Daoy (cell line): ENCODE measurements at regions not wholly inside any gene's neighbourhood (a gene's known extent, or its start where the extent isn't known, plus 50 kb on each side); places are given as distances from the start of the nearest gene placed in this dataset.
"Not testable (repeated sequence)": the region's sequence is repeated elsewhere in the genome, so short reads cannot be mapped to it uniquely, and the experiment has no call there.

ENCODE experiments used
- DNase-seq: peaks from one replicate; pipeline ENCODE4 v3.0.0-alpha.2; 2015; ENCODE audit warnings: low read depth

DNA sequence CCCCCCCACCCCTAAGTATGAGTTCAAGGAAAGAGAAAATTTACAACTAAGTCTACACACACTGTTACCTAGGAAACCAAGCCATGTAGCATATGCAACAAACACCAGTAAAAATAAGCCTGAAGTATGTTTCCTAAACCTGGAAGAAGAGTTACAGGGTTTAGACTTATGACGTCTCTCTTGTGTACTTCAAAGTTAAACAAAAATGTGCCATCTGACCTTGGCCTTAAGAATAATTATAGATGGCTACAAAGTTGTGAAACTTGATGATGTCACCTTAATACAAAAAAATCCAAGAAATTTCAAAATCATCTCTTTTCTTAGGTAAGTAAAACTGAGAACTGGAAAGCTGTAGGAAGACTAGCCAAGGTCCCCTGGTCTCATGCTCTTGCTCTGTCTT, 297.6 kb upstream of the NRXN1 start:
- DNase-seq: no peak

DNA sequence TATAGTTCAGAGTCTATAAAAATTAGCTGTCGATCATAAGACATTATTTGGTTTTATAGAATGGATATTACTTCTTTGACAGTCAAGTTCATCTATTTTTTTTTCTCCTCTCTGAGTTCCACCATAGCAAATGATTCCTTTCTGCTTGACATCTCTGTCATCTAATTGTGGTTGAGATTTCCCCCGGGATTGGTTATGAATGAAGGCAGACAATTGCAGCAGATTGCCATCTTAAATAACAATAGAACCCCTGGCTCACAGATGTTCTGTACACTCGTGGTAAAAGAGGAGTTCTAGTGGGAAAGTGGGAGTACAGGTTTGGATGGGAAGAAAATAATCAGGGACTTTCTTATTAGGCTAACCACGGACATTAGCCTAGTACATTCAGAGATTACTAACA, 292.1 kb upstream of the NRXN1 start:
- no peak for DNase-seq

DNA sequence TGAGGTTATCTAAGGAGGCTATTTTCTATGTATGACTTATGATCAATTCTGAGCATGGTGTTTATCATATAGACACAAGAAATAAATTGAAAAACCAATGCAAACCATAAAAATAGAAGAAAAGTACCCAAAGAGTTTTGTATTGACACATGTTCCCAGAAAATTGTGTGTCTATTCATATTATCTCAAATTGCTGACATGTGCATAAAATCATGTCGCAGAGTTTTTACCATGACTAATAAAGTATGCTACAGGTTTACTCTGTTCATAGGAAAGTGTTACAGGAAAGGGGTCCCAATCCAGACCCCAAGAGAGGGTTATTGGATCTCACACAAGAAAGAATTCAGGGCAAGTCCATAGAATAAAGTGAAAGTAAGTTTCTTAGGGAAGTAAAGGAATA, 290.7 kb upstream of the NRXN1 start:
- DNase-seq: no peak

DNA sequence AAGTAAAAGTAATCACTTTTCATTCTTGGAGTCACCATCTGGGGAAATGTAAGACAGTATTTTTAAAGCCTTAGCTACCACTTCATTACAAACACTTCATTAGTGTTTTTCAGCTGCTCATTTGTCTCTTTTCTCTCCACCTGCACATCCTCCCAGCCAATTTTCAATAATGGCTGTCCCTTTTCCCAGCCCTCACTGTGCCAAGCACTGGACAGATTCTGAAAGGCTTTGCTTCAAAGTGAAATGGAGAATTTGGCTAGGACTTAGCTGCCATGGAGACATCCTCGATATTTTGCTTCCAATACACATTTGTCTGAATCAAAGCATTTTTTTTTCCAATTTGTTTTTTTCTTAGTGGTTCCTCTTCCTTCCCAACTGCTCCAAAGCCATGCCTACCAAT, 272.4 kb upstream of the NRXN1 start:
- DNase-seq: no peak

DNA sequence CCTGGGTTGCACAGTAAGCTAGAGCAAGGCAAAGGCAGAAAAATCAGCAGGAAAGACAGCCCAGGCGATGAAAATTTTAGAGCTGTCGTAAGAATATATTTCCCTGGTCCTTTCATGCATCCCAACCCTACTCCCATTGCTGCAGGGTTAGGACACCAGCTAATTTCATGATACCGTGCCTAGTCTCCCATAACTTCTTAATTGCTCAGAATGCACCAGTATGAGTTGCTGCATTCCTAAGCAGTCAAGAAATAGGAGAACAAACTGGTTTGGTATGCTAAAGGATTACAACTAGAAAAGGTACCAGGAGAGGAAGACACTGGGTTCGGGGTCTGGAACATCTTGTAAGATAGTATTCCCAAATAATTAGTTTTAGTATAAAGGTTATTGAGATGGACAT, 269.4 kb upstream of the NRXN1 start:
- DNase-seq: no peak

DNA sequence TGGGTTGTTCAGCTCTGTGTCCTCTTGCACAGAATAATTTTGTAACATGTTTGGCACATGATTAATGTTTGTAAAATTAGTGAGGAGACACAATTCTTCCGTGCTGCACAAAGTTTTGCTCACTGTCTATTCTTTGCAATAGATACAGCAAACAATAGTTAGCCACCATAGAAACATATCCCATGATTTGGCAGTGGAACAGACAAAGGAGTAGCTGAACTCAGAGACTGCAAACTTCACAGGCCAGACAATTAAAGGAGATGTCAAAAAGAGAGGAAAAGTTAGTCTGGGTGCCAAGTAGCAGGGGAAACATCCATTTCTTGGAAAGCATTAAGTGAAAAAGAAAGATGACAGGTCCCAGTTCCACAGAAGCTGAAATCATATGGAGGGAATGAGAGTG, 267.4 kb upstream of the NRXN1 start:
- no peak for DNase-seq

DNA sequence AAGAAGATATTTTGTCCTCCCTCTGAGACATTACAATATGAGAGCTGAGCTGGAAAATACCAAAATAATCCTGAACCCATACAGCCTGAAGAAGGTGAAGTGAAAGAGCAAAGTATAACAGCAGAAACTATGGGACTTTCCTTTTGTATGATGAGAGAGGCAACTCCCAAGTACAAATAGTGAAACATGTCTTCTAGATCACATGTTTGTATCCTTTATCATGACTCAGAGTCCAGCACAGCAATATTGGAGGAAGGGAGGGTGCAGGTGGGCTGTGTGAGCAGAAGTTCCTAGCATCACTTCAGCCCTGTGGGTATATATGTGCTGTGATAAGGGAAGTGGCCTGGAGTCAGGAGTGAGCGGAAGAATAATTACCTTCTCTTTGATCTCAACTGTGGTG, 265.6 kb upstream of the NRXN1 start:
- DNase-seq: no peak

DNA sequence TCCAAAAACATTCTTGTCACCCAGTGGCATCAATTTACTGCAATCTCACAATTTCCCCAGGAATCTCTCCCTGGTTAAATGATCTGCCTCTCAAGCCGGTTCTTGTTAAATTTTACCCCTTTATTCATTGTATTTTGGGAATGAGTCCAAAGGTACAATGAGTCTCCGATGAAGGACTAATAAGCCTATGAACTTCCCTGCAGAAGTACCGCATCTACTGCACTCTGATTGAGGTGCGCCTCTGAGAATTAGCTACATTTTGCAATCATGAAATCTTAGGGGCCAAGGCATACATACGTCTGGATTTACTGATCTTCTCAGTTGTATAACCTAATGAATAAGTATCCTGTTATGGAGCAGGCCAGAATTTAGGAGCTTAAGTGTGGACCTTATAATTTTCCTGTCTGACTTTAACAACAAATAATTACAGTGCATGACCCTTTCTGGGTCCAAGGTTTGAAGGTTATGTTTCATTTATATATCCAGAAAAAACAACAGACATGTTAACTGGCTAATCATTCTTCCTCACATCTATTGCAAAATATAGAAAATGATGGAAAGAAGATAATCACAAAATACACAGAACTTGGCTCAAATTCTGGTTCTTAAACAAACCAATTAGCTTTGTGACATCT, 261.8 kb upstream of the NRXN1 start:
- no peak for DNase-seq

DNA sequence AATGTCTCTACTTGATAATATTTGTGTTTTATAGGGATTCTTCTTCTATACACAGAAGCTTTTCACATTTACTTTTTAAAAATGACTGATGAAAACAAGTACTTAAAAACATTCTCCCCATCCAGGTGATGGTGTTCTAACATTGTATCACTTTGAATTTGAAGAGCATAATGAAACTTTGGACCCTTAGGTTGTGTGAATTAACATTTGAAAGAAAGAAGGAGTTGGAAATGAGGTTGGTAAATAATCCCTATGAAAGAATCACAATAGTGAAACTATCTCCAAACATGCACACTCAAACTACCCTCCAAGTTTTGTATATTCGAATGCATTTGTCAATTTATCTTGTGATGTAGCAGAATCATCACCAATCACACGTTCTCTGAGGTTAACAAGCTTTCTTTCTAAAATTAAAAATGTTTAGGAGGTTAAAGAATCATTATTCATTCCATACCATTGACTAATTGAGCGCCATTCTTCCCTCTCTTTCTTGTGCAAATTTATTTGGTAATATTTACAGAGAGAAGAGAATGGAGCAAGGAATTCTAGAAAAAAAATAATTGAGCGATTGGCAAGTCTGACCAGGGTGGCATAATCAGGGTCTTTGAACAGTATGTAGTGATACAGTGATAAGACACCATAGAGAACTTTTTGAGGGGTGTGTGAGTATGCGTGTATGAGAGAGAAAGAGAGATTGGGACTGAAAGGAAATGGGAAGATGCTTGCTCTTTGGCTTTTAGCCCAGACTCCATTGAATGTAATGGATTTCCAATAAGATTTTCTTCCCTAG, 260.0 kb upstream of the NRXN1 start:
- no peak for DNase-seq

DNA sequence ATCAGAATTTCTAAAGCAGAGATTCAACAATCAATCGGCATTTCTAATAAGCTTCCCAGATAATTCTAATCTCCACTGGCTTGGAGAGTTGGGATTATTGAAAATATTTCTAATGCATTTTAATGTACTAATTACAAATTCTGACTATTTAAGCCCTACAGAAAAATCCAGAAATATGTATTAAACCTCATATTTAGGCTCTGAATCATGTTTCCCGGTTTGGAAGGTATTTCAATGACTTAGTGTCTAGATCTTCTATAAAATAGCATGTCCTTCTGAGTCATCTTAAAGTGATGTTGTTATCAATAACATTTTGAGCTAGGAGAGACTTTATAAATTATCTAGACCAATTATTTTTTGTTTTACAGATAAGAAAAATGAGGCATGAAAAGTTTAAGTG, 258.8 kb upstream of the NRXN1 start:
- no peak for DNase-seq

DNA sequence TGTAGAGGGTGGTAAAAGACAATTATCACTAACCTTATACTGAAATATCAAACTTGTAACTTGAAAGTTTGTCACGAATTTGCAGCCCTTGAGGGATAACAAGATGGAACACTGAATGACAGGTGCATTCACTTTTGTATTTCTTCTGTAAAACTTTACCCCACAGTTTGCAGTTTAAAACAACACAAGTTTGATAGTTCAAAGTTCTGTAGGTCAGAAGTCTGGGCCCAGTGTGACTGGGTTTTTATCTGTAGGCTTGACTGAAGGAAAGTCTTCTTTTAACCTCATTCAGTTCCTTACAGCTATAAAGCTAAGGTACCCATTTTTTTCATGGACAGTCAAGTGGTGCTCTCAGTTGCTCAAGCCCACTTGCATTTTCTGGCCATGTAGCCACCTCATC, 257.1 kb upstream of the NRXN1 start:
- DNase-seq: no peak

DNA sequence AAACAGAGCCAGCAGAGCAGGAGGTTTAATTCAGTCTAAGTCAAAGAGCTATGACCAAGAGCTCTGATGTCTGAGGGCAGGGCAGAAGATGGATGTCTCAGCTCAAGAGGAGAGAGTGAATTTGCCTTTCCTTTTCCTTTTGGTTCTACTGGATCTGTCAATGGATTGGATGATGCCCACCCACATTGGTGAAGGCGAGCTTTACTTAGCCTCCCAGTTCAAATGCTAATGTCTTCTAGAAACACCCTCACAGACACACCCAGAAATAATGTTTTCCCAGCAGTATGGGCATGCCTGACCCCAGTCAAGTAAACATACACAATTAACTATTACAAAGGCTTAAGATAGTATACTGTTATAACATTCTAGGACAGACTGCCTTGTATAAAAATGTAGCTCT, 236.3 kb upstream of the NRXN1 start:
- no peak for DNase-seq

DNA sequence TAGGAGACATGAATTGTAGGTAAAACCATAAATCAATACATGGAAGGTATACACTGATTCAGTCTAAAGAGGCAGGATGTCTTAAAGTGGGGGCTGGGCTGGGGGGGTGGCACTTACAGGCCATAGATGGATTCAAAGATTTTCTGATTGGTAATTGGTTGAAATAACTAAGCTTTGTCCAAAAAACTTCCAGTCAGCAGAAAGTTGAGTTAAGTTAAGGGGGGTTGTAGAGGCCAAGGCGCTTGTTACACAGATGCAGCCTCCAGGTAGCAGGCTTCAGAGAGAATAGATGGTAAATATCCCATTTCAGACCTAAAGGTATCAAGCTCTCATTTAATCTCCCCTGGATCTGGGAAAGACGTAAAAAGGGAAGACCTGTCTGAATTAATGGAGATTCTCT, 233.6 kb upstream of the NRXN1 start:
- DNase-seq: no peak

DNA sequence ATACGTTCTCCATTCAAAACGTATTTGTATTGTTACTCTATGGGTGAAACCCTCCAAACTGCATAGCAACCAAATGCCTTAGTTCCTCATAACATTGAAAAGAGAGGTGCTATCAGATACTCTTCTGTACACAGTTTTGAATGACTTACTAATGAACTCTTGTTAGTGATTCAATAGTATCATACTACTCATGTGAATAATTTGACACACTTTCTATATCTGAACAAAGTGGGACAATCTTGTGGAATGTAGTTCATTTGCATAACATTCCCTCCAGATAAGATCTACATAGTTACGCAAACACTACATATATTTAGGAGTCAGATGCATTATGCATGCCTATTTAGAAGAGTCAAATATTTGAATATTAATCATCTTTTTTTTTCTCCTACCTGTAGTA, 232.0 kb upstream of the NRXN1 start:
- DNase-seq: no peak

DNA sequence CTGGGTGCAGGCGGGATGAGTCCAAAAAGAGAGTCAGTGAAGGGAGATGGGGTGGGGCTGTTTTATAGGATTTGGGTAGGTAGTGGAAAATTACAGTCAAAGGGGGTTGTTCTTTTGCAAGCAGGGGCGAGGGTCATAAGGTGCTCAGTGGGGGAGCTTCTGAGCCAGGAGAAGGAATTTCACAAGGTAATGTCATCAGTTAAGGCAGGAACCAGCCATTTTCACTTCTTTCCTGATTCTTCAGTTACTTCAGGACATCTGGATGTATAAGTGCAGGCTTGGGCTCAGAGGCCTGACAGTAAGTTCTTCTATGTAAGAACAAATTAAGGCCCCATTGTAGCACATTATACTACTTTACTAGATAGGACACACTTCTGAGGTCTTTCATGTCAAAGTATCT, 231.2 kb upstream of the NRXN1 start:
- DNase-seq: not testable (repeated sequence)

DNA sequence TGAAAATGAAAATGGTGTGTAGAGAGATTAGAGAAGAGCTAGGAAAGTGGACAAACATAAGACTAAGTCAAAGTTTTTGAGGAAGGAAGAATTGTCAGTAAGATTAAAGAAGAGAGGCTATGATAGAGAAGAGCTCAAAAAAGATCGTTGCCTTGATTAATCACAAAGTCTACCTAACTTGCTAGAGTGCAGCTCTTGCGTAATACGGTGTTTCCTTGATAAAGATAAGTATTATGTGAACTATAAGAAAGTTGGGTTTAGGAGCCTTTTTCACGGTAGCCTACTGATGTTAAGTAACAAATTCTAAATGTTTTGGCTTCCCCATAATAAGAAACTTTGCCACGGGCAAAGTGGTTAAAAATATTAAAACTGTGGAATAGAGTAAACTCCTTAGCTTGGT, 226.4 kb upstream of the NRXN1 start:
- DNase-seq: no peak

DNA sequence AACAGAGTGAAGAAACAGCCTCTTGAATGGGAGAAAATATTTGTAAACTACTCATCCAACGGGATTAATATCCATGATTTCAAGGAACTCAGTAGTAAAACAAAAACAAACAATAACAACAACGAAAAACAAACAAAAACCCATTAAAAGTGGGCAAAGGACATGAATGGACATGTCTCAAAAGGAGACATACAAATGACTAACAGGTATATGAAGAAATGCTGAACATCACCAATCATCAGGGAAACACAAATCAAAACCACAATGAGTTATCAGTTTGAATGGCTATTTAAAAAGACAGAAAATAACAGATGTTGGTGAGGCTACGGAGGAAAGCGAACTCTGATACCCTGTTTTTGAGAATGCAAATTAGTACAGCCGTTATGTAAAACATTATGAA, 224.8 kb upstream of the NRXN1 start:
- no peak for DNase-seq

DNA sequence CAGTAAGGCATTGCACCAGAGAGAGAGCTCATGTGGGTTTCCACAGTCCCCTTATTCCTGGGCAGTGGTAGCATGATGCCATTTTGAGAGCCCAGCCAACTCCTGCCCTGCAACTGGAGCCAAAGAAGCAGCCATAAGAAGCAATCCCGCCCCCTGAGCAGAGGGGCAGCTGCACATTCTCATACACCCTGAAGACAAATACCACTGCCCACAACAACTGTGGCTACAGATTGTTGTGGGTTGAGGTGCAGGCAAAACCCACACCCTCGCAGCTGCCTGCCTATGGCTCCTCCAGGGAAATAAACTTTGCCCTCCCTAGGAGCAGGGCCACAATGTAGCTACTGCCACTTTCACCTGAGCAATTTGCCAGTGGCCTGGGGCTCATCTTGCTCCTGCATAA, 219.4 kb upstream of the NRXN1 start:
- no peak for DNase-seq

DNA sequence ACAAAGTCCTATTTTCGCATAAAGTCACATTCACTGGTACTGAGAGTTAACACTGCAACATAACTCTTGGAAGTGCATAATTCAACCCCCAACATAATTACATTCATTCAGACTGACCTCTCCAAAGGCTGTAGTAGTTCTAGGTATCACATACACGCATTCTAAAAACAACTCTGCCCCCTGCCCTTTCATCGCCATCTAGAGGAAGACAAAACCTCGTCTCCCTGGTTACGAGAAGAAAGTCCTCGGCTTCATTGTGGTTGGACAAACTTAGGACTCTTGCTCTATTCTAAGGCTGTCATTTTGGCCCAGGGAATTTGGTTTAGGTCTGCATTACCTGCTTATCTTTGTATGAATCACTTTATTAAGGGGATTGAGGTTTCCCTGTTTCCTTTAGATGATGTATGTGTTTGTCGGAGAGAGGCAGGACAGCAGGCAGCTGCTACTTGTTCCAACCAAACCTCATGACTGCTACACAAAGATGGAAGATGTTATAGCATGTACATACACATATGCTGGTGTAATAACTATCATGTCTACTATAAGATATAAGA, 215.4 kb upstream of the NRXN1 start:
- no peak for DNase-seq

DNA sequence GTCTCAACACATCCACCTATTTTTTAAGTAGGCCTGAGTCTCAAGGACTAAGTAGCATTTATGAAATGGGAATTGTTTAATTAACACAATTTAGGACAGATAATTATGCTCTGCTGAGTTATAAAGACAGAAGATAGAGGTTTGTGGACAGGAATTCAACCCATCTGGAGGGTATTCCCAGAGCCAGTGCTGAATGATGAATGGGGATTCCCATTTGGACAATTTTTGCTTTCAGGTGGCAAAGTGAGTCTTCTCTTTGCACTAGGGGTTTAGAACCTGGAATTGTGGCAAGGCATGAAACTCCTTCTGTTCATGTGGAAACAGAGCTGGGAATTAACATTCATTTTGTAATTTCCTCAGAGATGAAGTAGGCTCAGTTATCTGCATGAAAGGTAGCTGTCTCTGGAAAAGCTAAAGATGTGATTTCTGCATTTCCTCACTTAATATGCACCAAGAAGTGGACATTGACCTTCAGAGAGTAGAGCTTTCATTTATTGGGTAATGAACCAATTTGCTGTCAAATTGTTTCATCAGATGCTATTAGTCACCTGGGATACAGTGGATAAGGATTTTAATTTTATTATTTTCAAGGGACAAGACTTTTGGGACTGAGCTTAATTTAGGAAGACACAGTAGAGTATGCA, 212.1 kb upstream of the NRXN1 start:
- DNase-seq: no peak

DNA sequence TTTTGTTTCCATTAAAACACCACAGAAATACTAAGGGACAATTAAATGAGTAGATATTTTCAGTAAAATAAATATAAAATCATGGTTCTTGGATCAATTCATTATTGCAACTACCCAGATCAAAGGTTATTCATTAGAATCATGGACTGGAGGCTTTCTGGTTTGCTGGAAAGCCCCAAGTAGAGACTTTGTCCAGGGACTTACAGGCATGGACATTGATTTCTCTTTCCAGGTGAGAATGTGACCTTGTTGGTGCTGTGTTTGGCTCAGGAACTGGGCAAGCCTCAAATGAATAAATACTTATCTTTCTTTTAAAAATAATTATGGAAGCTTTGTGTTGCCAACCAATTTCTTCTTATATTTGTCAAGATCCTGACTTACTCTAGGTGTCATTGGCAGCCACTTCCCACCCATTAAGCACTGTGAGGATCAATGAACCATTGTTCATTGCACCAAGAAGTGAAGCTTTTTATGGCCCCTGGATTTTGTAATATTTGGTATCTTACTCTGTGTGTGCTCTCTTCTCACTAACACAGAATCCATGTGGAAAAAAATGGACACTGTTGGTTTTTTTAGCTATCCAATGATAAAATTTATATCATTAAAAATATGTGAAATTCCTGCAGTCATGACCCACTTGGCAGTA, 205.8 kb upstream of the NRXN1 start:
- no peak for DNase-seq

DNA sequence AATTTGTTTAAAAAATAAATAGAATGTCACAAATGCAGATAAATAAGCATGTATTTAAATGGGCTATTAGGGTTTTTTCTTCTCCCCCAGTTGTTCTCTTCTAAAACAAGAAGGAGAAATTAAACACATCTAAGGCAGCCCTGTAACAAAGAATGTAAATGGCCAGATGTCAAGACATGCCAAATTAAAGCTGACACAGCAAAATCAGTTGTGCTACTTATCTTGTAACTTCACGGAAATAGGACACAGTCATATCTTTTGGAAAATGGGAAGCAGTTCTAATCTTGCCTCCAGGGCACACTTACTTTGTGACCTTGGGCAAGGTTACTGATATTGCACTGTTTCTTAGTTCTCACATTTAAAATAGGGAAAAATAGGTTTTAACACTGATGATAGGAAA, 200.1 kb upstream of the NRXN1 start:
- DNase-seq: no peak

DNA sequence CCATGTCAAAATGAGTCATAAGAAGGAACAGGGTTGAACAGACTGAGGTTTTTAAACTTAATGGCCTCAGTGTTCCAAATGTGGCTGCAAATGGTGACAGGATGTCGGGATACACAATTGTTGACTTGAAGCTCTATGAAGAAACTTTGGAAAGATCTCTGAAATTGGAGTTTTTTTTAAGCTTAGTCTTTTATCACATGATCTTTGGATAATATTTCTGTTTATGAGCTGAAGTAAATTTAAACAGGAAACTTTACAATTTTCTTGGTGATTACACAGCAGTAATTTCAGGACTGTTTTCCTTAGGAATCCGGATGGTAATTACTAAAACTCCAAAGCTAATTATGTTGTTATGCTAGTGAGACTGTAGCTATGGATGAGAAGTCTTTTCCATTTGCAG, 199.1 kb upstream of the NRXN1 start:
- no peak for DNase-seq
